Endodermal cell (in vitro differentiated cells): ENCODE measurements at regions not wholly inside any gene's neighbourhood (a gene's known extent, or its start where the extent isn't known, plus 50 kb on each side); places are given as distances from the start of the nearest gene placed in this dataset.
A peak's percentile ranks its signal among the peaks of the same experiment; 100 is the strongest.

ENCODE experiments used
- DNase-seq: peaks from one replicate; pipeline ENCODE4 v3.0.0-alpha.2; 2017
- H3K27ac ChIP-seq: 2 replicates; pipeline ENCODE4 v1.5.1; 2013; ENCODE audit warnings: mild to moderate bottlenecking, low read depth, low read length, moderate library complexity
- H3K27me3 ChIP-seq: 2 replicates; pipeline ENCODE4 v1.6.1; 2013; ENCODE audit warnings: mild to moderate bottlenecking, low read length, moderate library complexity; ENCODE audit not compliant: insufficient read depth, control insufficient read depth, poor library complexity, severe bottlenecking
- H3K36me3 ChIP-seq: 2 replicates; pipeline ENCODE4 v1.7.0; 2013; ENCODE audit warnings: mild to moderate bottlenecking, low read length, moderate library complexity; ENCODE audit not compliant: control insufficient read depth, insufficient read depth
- H3K4me1 ChIP-seq: one replicate; pipeline ENCODE4 v1.7.0; 2013; ENCODE audit warnings: low read length; ENCODE audit not compliant: control insufficient read depth, insufficient read depth
- H3K4me3 ChIP-seq: 2 replicates; pipeline ENCODE4 v1.5.1; 2013; ENCODE audit warnings: mild to moderate bottlenecking, low read length, moderate library complexity
- H3K9ac ChIP-seq: 2 replicates; pipeline ENCODE4 v1.6.1; 2013; ENCODE audit warnings: mild to moderate bottlenecking, low read length, moderate library complexity; ENCODE audit not compliant: poor library complexity, severe bottlenecking; ENCODE audit errors: extremely low read depth
- H3K9me3 ChIP-seq: 2 replicates; pipeline ENCODE4 v1.6.1; 2013; ENCODE audit warnings: mild to moderate bottlenecking, low read length, moderate library complexity; ENCODE audit not compliant: control insufficient read depth
- H3K27ac Mint-ChIP-seq: 2 replicates; pipeline ENCODE4 v1.8.0; 2020; ENCODE audit warnings: mixed read lengths
- H3K27me3 Mint-ChIP-seq: 2 replicates; pipeline ENCODE4 v1.8.0; 2021; ENCODE audit warnings: mild to moderate bottlenecking, mixed read lengths; ENCODE audit not compliant: insufficient read depth
- H3K36me3 Mint-ChIP-seq: 2 replicates; pipeline ENCODE4 v1.8.0; 2020; ENCODE audit warnings: low read depth, mixed read lengths
- H3K4me1 Mint-ChIP-seq: 2 replicates; pipeline ENCODE4 v1.8.0; 2020; ENCODE audit warnings: mixed read lengths
- H3K4me3 Mint-ChIP-seq: 2 replicates; pipeline ENCODE4 v1.8.0; 2020; ENCODE audit warnings: mild to moderate bottlenecking, moderate library complexity, mixed read lengths
- H3K9me3 Mint-ChIP-seq: 2 replicates; pipeline ENCODE4 v1.8.0; 2020; ENCODE audit warnings: mild to moderate bottlenecking, mixed read lengths
- WGBS, 2 experiments: methylation state at CpG; one replicate each; pipeline versions ENCODE4 v1.1.5 to v1.1.7; 2013; ENCODE audit warnings: missing lambda C conversion rate in 2 of 2, mixed read lengths in 1 of 2; ENCODE audit not compliant: insufficient coverage in 1 of 2, insufficient read length in 1 of 2; 5-methylcytosine and 5-hydroxymethylcytosine counted together
- TF ChIP-seq, protein P1 (sequence below): fragments of 200-600 bp; sonication (generic); conservative IDR thresholded peaks from 2 replicates; pipeline ENCODE4 v1.5.0; 2021; ENCODE audit warnings: antibody characterized with exemption, mild to moderate bottlenecking

DNA sequence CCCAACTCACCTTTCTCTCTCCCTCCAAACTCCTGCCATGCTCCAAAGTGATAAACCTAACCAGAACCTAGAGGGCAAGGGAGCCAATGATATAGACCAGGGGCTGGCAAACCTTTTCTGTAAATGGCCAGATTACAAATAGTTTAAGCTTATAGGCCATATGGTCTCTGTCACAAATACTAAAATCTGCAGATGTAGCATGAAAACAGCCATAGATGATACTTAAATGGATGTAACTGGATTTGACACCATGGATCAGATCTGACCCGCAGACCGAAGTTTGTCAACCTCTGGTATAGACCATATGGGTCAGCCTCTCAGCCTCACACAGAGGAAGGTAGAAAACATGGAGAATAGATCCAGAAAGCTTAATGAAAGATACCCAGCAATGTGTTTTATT lies 165.2 kb upstream of the STT3B start:
- no peaks in the 10 kb centered on the region for H3K36me3 Mint-ChIP-seq
- no peaks in the 10 kb centered on the region for H3K27me3 Mint-ChIP-seq
- H3K4me1 Mint-ChIP-seq, result peaks cover 7% of the 10 kb centered on the region
- DNase-seq, result no peak
- 99 to 100% methylated on average over 2 of the region's 2 CpGs for WGBS, 2 experiments
- H3K9me3 ChIP-seq, result peaks cover 17% of the 10 kb centered on the region
- H3K36me3 ChIP-seq, result no peaks in the 10 kb centered on the region
- H3K9me3 Mint-ChIP-seq, result peaks cover 7% of the 10 kb centered on the region
- H3K4me3 ChIP-seq, result no peak overlapping the region
- TF ChIP-seq, protein P1, sequence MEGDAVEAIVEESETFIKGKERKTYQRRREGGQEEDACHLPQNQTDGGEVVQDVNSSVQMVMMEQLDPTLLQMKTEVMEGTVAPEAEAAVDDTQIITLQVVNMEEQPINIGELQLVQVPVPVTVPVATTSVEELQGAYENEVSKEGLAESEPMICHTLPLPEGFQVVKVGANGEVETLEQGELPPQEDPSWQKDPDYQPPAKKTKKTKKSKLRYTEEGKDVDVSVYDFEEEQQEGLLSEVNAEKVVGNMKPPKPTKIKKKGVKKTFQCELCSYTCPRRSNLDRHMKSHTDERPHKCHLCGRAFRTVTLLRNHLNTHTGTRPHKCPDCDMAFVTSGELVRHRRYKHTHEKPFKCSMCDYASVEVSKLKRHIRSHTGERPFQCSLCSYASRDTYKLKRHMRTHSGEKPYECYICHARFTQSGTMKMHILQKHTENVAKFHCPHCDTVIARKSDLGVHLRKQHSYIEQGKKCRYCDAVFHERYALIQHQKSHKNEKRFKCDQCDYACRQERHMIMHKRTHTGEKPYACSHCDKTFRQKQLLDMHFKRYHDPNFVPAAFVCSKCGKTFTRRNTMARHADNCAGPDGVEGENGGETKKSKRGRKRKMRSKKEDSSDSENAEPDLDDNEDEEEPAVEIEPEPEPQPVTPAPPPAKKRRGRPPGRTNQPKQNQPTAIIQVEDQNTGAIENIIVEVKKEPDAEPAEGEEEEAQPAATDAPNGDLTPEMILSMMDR, result no peak
- peaks cover 5% of the 10 kb centered on the region for H3K4me1 ChIP-seq
- no peak overlapping the region for H3K27ac ChIP-seq
- no peak overlapping the region for H3K4me3 Mint-ChIP-seq
- H3K9ac ChIP-seq, result no peak overlapping the region
- no peaks in the 10 kb centered on the region for H3K27me3 ChIP-seq
- H3K27ac Mint-ChIP-seq, result no peak overlapping the region

GRCh38 chr3:31369637-31370379 lies 162.9 kb upstream of the STT3B start:
- 92 to 100% methylated on average over 2 of the region's 2 CpGs for WGBS, 2 experiments
- Histone ChIP-seq H3K4me3 (peak overlapping the region; percentile 58), H3K9ac (no peak overlapping the region), H3K4me1 (peaks cover 5% of the 10 kb centered on the region), H3K27me3 (no peaks in the 10 kb centered on the region), H3K36me3 (no peaks in the 10 kb centered on the region), H3K9me3 (peaks cover 17% of the 10 kb centered on the region), H3K27ac (no peak overlapping the region)
- H3K27ac Mint-ChIP-seq, result peak overlapping the region; percentile 24
- TF ChIP-seq, protein P1, result no peak
- no peaks in the 10 kb centered on the region for H3K27me3 Mint-ChIP-seq
- peaks cover 6% of the 10 kb centered on the region for H3K4me1 Mint-ChIP-seq
- peaks cover 7% of the 10 kb centered on the region for H3K9me3 Mint-ChIP-seq
- no peak overlapping the region for H3K4me3 Mint-ChIP-seq
- DNase-seq, result no peak
- no peaks in the 10 kb centered on the region for H3K36me3 Mint-ChIP-seq

- Mint-ChIP-seq H3K27ac (peak overlapping the region; percentile 24), H3K9me3 (peaks cover 7% of the 10 kb centered on the region), H3K4me3 (no peak overlapping the region), H3K27me3 (no peaks in the 10 kb centered on the region), H3K4me1 (peaks cover 2% of the 10 kb centered on the region), H3K36me3 (no peaks in the 10 kb centered on the region)
- Histone ChIP-seq H3K36me3 (no peaks in the 10 kb centered on the region), H3K9me3 (peaks cover 17% of the 10 kb centered on the region), H3K4me3 (peak overlapping the region; percentile 58), H3K4me1 (peaks cover 5% of the 10 kb centered on the region), H3K27me3 (no peaks in the 10 kb centered on the region), H3K9ac (no peak overlapping the region), H3K27ac (no peak overlapping the region)
- TF ChIP-seq, protein P1, result no peak
- no peak for DNase-seq
Observed at GRCh38 chr3:31370380-31370666, 162.4 kb upstream of the STT3B start.
